K562 (cell line): ENCODE measurements at regions not wholly inside any gene's neighbourhood (a gene's known extent, or its start where the extent isn't known, plus 50 kb on each side); places are given as distances from the start of the nearest gene placed in this dataset.

Experiments
- ATAC-seq: fragments of 200-7000 bp; cut with Tn5 transposase; 3 replicates; pipeline ENCODE4 v1.9.1; 2020; ENCODE audit warnings: moderate library complexity
- BruUV-seq: library from RNA; stranded (reverse); fragments of 400-500 nt; replicated peaks from 2 replicates; lab custom pipeline; 2021; lab: Mats Ljungman, UMichigan
- CTCF ChIA-PET: fragments of 300-600 bp; formaldehyde crosslinking; extraction: SDS; loops from one replicate; lab custom pipeline; 2021; ENCODE audit warnings: low intra/inter-chr PET ratio; lab: Yijun Ruan, JAX
- POLR2A ChIA-PET: fragments of 300-600, 350-650 bp; sonication (Branson Sonifier 250); formaldehyde crosslinking; extraction: SDS; loops from one replicate; lab custom pipeline; 2021; ENCODE audit warnings: antibody characterized with exemption, inconsistent platforms; lab: Yijun Ruan, JAX
- DNase-seq, 4 experiments: peaks; one replicate each; pipeline versions ENCODE4 v3.0.0 to v3.0.0-alpha.2; 2011 to 2018; ENCODE audit warnings: low spot score in 3 of 4, mixed read lengths in 3 of 4; ENCODE audit errors: extremely low read depth in 1 of 4
- FAIRE-seq: peaks from 2 replicates; lab custom pipeline; 2011; peaks lifted over from hg19 to GRCh38; lab: Jason Lieb, UNC
- H2AFZ ChIP-seq: 2 replicates; pipeline ENCODE4 v1.6.0; 2011; ENCODE audit warnings: low read depth, low read length, control low read depth, inconsistent platforms
- H3K27ac ChIP-seq: fragments of 200-600 bp; 3 replicates; pipeline ENCODE4 v1.8.0; 2011; ENCODE audit warnings: low read depth, mild to moderate bottlenecking, control low read depth, inconsistent platforms, low read length, moderate library complexity, mixed read lengths; ENCODE audit errors: extremely low read depth
- H3K27me3 ChIP-seq, 2 experiments: fragments of 300-600 bp in 1 of 2; 2 replicates in 1 of 2; 3 replicates in 1 of 2; pipeline versions ENCODE4 v1.6.0 to v1.8.0; 2011; ENCODE audit warnings: inconsistent platforms in 2 of 2, low read length in 2 of 2, mild to moderate bottlenecking in 1 of 2, mixed read lengths in 1 of 2, moderate library complexity in 1 of 2; ENCODE audit not compliant: control insufficient read depth in 2 of 2, insufficient read depth in 2 of 2
- H3K36me3 ChIP-seq: fragments of 300-600 bp; 3 replicates; pipeline ENCODE4 v1.8.0; 2011; ENCODE audit warnings: mild to moderate bottlenecking, low read length, inconsistent platforms; ENCODE audit not compliant: control insufficient read depth, insufficient read depth
- H3K4me1 ChIP-seq, 2 experiments: fragments of 200-600 bp in 1 of 2; replicated peaks in 1 of 2; 2 replicates in 1 of 2; 3 replicates in 1 of 2; pipeline versions ENCODE4 v1.5.1 to v1.8.0; 2011; ENCODE audit warnings: inconsistent platforms in 2 of 2, low read length in 2 of 2, mild to moderate bottlenecking in 1 of 2, mixed read lengths in 1 of 2, moderate library complexity in 1 of 2; ENCODE audit not compliant: control insufficient read depth in 2 of 2, insufficient read depth in 2 of 2
- H3K4me2 ChIP-seq: 2 replicates; pipeline ENCODE4 v1.6.1; 2011; ENCODE audit warnings: low read length, control low read depth, inconsistent platforms, mixed read lengths; ENCODE audit not compliant: insufficient read depth
- H3K4me3 ChIP-seq: fragments of 200-600 bp; sonication (generic), shearing (Covaris generic); 2 replicates; pipeline ENCODE4 v1.5.1; 2016; ENCODE audit warnings: control low read depth, inconsistent platforms
- H3K79me2 ChIP-seq: fragments of 200-600 bp; 3 replicates; pipeline ENCODE4 v1.8.0; 2011; ENCODE audit warnings: low read length, inconsistent platforms; ENCODE audit not compliant: control insufficient read depth, insufficient read depth
- H3K9ac ChIP-seq, 2 experiments: 2 replicates each; pipeline versions ENCODE4 v1.6.0 to v1.6.1; 2011; ENCODE audit warnings: low read depth in 2 of 2, low read length in 2 of 2, control low read depth in 1 of 2, inconsistent platforms in 1 of 2, mild to moderate bottlenecking in 1 of 2, mixed read lengths in 1 of 2; ENCODE audit not compliant: insufficient read depth in 1 of 2
- H3K9me1 ChIP-seq: one replicate; pipeline ENCODE4 v1.6.0; 2011; ENCODE audit warnings: inconsistent platforms, mild to moderate bottlenecking, low read length, moderate library complexity; ENCODE audit not compliant: control insufficient read depth, insufficient read depth
- H3K9me3 ChIP-seq: replicated peaks from 2 replicates; pipeline ENCODE4 v1.5.1; 2011; ENCODE audit warnings: low read depth, low read length, inconsistent platforms; ENCODE audit not compliant: control insufficient read depth, insufficient read depth
- H4K20me1 ChIP-seq: replicated peaks from 2 replicates; pipeline ENCODE4 v1.6.1; 2011; ENCODE audit warnings: low read length, inconsistent platforms, mixed read lengths; ENCODE audit not compliant: control insufficient read depth, insufficient read depth
- GATA2 ChIP-seq: sonication (generic); formaldehyde crosslinking; IDR thresholded peaks from 2 replicates; pipeline ENCODE4 v1.4.0; 2020; ENCODE audit warnings: mild to moderate bottlenecking, missing genetic modification reagents
- KLF16 ChIP-seq: IDR thresholded peaks from 2 replicates; pipeline ENCODE4 v1.6.1; 2016; ENCODE audit warnings: antibody characterized with exemption
- SOX6 ChIP-seq: fragments of 450-650 bp; IDR thresholded peaks from 2 replicates; pipeline ENCODE4 v1.6.1; 2014; ENCODE audit warnings: mild to moderate bottlenecking
- SUPT5H ChIP-seq: fragments of 450-650 bp; IDR thresholded peaks from 2 replicates; pipeline ENCODE4 v1.6.1; 2016
- TRIM24 ChIP-seq, 2 experiments: fragments of 450-650 bp; IDR thresholded peaks; 2 replicates each; pipeline ENCODE4 v1.6.1; 2016
- ZNF280B ChIP-seq: fragments of 250-450 bp; sonication (Bioruptor Pico); IDR thresholded peaks from 2 replicates; pipeline ENCODE4 v1.5.1; 2021; ENCODE audit warnings: mild to moderate bottlenecking
- ZNF449 ChIP-seq: fragments of 250-450 bp; sonication (Bioruptor Pico); IDR thresholded peaks from 2 replicates; pipeline ENCODE4 v1.8.0; 2022; ENCODE audit warnings: moderate library complexity, mild to moderate bottlenecking, inconsistent platforms
- ZNF695 ChIP-seq: fragments of 450-650 bp; formaldehyde crosslinking; IDR thresholded peaks from 2 replicates; pipeline ENCODE4 v1.4.0; 2020; ENCODE audit warnings: mild to moderate bottlenecking, moderate library complexity
- WGBS: fragments of 100-300 bp; shearing (Covaris generic); methylation state at CpG from one replicate; pipeline ENCODE4 v1.1.6; 2016; ENCODE audit warnings: low coverage, mixed read lengths; ENCODE audit not compliant: insufficient coverage; ENCODE audit errors: missing lambda C conversion rate; 5-methylcytosine and 5-hydroxymethylcytosine counted together
- in situ Hi-C: fragments of 300-500 bp; cut with MboI; formaldehyde crosslinking; loops from 4 replicates; pipeline ENCODE4 v1.15.0; 2018; ENCODE audit warnings: inconsistent platforms, mixed read lengths
- intact Hi-C: fragments of 100-400 bp; cut with micrococcal nuclease; formaldehyde crosslinking; loops from 2 replicates; pipeline ENCODE4 v1.14.2; 2022

- no peak overlapping the region; the same call in 1 of the 2 replicates for H3K4me2 ChIP-seq
- WGBS = 52% methylated on average over 7 of the region's 7 CpGs
- intact Hi-C loops = no loop called here
- ChIA-PET POLR2A (no interaction called here), CTCF (no interaction called here)
- TF ChIP-seq ZNF695 (CRISPR knock-in tag) (no peak), SUPT5H (no peak), SOX6 (no peak), ZNF280B (CRISPR knock-in tag) (no peak), ZNF449 (CRISPR knock-in tag) (no peak), GATA2 (CRISPR knock-in tag) (no peak), TRIM24 (IDR thresholded peaks at IDR 0.05) (no peak), KLF16 (no peak)
- H3K4me3 ChIP-seq = no peak overlapping the region
- no peaks in the 10 kb centered on the region for H4K20me1 ChIP-seq
- H3K27me3 ChIP-seq = no peaks in the 10 kb centered on the region
- no peak for FAIRE-seq
- BruUV-seq = no TSS peak
- no peak for ATAC-seq
- no peaks in the 10 kb centered on the region for H3K9me3 ChIP-seq
- H3K36me3 ChIP-seq = no peaks in the 10 kb centered on the region
- DNase-seq = no peak
- H3K79me2 ChIP-seq = no peaks in the 10 kb centered on the region
- H3K9ac ChIP-seq = no peak overlapping the region
- H3K9me1 ChIP-seq = no peaks in the 10 kb centered on the region
- peak overlapping the region; percentile 75 for H2AFZ ChIP-seq
- H3K4me1 ChIP-seq = peaks cover 0 to 13% of the 10 kb centered on the region in 2 experiments; a peak in 3 of 5 replicates
- in situ Hi-C loops = no loop called here
- no peak overlapping the region for H3K27ac ChIP-seq
Observed at GRCh38 chr3:64992530-64993285, 304.9 kb upstream of the ADAMTS9 start.
